A549 (cell line): ENCODE measurements at regions not wholly inside any gene's neighbourhood (a gene's known extent, or its start where the extent isn't known, plus 50 kb on each side); places are given as distances from the start of the nearest gene placed in this dataset.

ENCODE experiments used
- ATAC-seq, 2 experiments: fragments of 200-7000 bp in 1 of 2; fragments of >200 bp in 1 of 2; cut with Nextera tagmentation in 1 of 2; cut with Tn5 transposase in 1 of 2; 3 replicates each; pipeline versions ENCODE4 v1.8.0 to v1.9.1; 2018 to 2020; ENCODE audit warnings: mild to moderate bottlenecking in 1 of 2, moderate library complexity in 1 of 2
- CTCF ChIA-PET: fragments of 300-600 bp; sonication (Branson Sonifier 250); formaldehyde crosslinking; extraction: SDS; loops from one replicate; lab custom pipeline; 2021; ENCODE audit warnings: antibody characterized with exemption, inconsistent platforms; lab: Yijun Ruan, JAX
- POLR2A ChIA-PET: fragments of 350-600 bp; formaldehyde crosslinking; extraction: SDS; loops from one replicate; lab custom pipeline; 2021; ENCODE audit warnings: antibody characterized with exemption, inconsistent platforms; lab: Yijun Ruan, JAX
- DNase-seq, 2 experiments: peaks; one replicate each; pipeline versions ENCODE4 v3.0.0 to v3.0.0-alpha.2; 2011 to 2016; ENCODE audit warnings: low read depth in 1 of 2, low spot score in 1 of 2
- FAIRE-seq: peaks from 2 replicates; lab custom pipeline; 2011; peaks lifted over from hg19 to GRCh38; lab: Jason Lieb, UNC
- H3K27ac ChIP-seq, 2 experiments: fragments of >200 bp; sonication (Bioruptor Twin); formaldehyde crosslinking; 3 replicates each; pipeline ENCODE4 v1.5.1; 2016 to 2017
- H3K4me1 ChIP-seq: fragments of >200 bp; sonication (Bioruptor Twin); formaldehyde crosslinking; 3 replicates; pipeline ENCODE4 v1.6.1; 2016
- H3K4me2 ChIP-seq: fragments of >200 bp; sonication (Bioruptor Twin); formaldehyde crosslinking; 3 replicates; pipeline ENCODE4 v1.6.1; 2016
- H3K4me3 ChIP-seq: fragments of >200 bp; sonication (Bioruptor Twin); formaldehyde crosslinking; 3 replicates; pipeline ENCODE4 v1.5.1; 2016
- H3K9me3 ChIP-seq: fragments of >200 bp; sonication (Bioruptor Twin); formaldehyde crosslinking; 3 replicates; pipeline ENCODE4 v1.6.1; 2016
- CBX2 ChIP-seq: fragments of 200-600 bp; sonication (generic); IDR thresholded peaks from 2 replicates; pipeline ENCODE4 v1.6.1; 2016; ENCODE audit warnings: low read depth, mild to moderate bottlenecking, borderline replicate concordance
- EP300 ChIP-seq, 2 experiments: fragments of >200 bp; sonication (Bioruptor Twin); formaldehyde crosslinking; IDR thresholded peaks; 2 replicates in 1 of 2; 3 replicates in 1 of 2; pipeline ENCODE4 v1.6.1; 2016 to 2017
- GATA3 ChIP-seq: IDR thresholded peaks from 2 replicates; pipeline ENCODE4 v1.6.1; 2012; ENCODE audit warnings: borderline replicate concordance
- HEYL ChIP-seq: fragments of 250-450 bp; sonication (Bioruptor Pico); IDR thresholded peaks from 2 replicates; pipeline ENCODE4 v1.8.0; 2021; ENCODE audit warnings: mild to moderate bottlenecking, moderate library complexity
- JUNB ChIP-seq: fragments of >200 bp; sonication (Bioruptor Twin); formaldehyde crosslinking; IDR thresholded peaks from 2 replicates; pipeline ENCODE4 v1.6.1; 2016
- MAFK ChIP-seq: fragments of 450-650 bp; IDR thresholded peaks from 2 replicates; pipeline ENCODE4 v1.6.1; 2014; ENCODE audit not compliant: partially characterized antibody
- PHF8 ChIP-seq: fragments of 200-600 bp; sonication (generic); IDR thresholded peaks from 2 replicates; pipeline ENCODE4 v1.6.1; 2016; ENCODE audit warnings: low read depth, mild to moderate bottlenecking, antibody characterized with exemption, moderate library complexity, borderline replicate concordance
- POLR2AphosphoS2 ChIP-seq: conservative IDR thresholded peaks from 2 replicates; pipeline ENCODE4 v1.6.1; 2012; ENCODE audit warnings: low read length, improper control_type of control experiment, inconsistent platforms
- RAD21 ChIP-seq, 2 experiments: fragments of >200 bp in 1 of 2; sonication (Bioruptor Twin) in 1 of 2; formaldehyde crosslinking in 1 of 2; IDR thresholded peaks in 1 of 2; conservative IDR thresholded peaks in 1 of 2; 2 replicates in 1 of 2; 3 replicates in 1 of 2; pipeline ENCODE4 v1.6.1; 2012 to 2018; ENCODE audit warnings: inconsistent platforms in 1 of 2
- TP53 ChIP-seq: fragments of 250-450 bp; sonication (Bioruptor Pico); IDR thresholded peaks from 2 replicates; pipeline ENCODE4 v1.5.0; 2021; ENCODE audit warnings: mild to moderate bottlenecking, moderate library complexity
- ZC3H11A ChIP-seq: fragments of 450-650 bp; IDR thresholded peaks from 2 replicates; pipeline ENCODE4 v1.6.1; 2014; ENCODE audit warnings: antibody characterized with exemption, mild to moderate bottlenecking
- WGBS: methylation state at CpG from one replicate; pipeline ENCODE4 v1.1.6; 2017; ENCODE audit errors: missing lambda C conversion rate; 5-methylcytosine and 5-hydroxymethylcytosine counted together
- TF ChIP-seq, protein P1 (sequence below): fragments of 450-650 bp; IDR thresholded peaks from 2 replicates; pipeline ENCODE4 v1.6.1; 2014; ENCODE audit warnings: antibody characterized with exemption
- TF ChIP-seq, protein P2 (sequence below): fragments of 250-450 bp; sonication (Bioruptor Pico); IDR thresholded peaks from 2 replicates; pipeline ENCODE4 v1.5.0; 2020; ENCODE audit warnings: low read depth, mild to moderate bottlenecking, moderate library complexity
- TF ChIP-seq, protein P3 (sequence below): IDR thresholded peaks from 2 replicates; pipeline ENCODE4 v1.6.1; 2012
- TF ChIP-seq, protein P4 (sequence below): fragments of 250-450 bp; sonication (Bioruptor Pico); IDR thresholded peaks from 2 replicates; pipeline ENCODE4 v1.5.0; 2021; ENCODE audit warnings: mild to moderate bottlenecking, moderate library complexity, borderline replicate concordance

DNA sequence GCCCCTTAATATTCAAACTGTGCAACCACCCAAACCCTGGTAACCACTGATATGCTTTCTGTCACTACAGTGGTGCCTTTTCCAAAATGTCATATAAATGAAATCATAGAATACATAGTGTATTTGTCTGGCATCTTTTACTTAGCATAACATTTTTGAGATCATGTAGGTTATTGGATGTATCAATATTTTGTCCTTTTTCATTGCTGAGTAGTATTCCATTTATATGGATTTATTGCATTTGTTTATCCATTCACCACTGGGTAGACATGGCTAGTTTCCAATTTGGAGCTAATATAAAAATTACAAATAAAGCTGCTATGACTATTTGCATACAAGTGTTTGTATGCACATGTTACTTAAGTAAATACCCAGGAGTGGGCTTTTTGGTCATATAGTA, 121.6 kb downstream of the TMEM144 start:
- Histone ChIP-seq H3K27ac (no peak overlapping the region), H3K9me3 (no peaks in the 10 kb centered on the region), H3K4me2 (no peak overlapping the region), H3K4me3 (no peak overlapping the region), H3K4me1 (no peaks in the 10 kb centered on the region)
- no peak for ATAC-seq
- POLR2A ChIA-PET, result no interaction called here
- CTCF ChIA-PET, result no interaction called here
- DNase-seq, result no peak
- no peak for TF ChIP-seq GATA3
- no peak for FAIRE-seq

DNA sequence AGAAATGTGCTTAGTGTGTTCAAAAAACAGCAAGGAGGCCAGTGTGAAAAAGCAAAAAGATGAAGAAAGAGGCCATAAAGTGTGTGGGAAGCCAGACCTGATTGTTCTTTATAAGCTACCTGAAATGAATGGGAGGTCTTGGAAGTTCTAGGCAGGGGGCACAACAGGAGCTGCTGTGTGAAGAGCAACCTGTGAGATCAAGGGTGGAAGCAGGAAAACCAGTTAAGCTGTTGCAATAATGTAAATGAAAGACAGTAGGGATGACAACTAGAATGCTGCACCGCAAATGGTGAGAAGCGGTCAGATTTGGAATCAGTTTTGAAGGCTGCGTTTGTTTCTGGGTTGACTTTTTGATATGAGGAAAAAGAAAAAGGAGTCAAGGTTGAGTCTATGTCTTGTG, 123.5 kb downstream of the TMEM144 start:
- CTCF ChIA-PET, result no interaction called here
- 95% methylated on average over 3 of the region's 3 CpGs for WGBS
- no peak for ATAC-seq

DNA sequence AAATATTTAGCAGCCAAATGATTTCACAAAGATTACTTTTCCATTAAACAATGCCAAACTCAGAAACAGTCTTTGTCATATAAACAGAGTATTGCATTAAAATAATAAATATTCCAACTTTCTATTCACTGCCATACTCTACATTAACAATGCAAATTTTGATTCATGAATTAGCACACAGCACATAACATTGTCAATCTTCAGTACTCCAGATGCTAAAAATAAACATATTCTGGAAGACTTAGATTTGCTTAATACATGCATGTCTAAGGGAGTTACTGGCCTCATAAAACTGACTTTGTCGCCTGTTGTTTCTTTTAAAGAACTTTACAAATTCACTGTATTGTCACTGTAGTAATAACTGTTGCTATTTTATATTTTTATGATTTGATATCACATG, 131.6 kb downstream of the TMEM144 start:
- POLR2A ChIA-PET, result no interaction called here
- ATAC-seq, result no peak

More for the DNA sequence above, 123.5 kb downstream of the TMEM144 start:
- POLR2A ChIA-PET, result no interaction called here
- H3K4me2 ChIP-seq, result no peak overlapping the region
- no peak overlapping the region for H3K27ac ChIP-seq
- TF ChIP-seq TP53 (no peak), CBX2 (no peak), PHF8 (no peak), EP300 (IDR thresholded peaks at IDR 0.05) (no peak), ZC3H11A (no peak), POLR2AphosphoS2 (no peak), RAD21 (conservative IDR thresholded peaks at IDR 0.05 in 1 of 2, IDR thresholded peaks at IDR 0.05 in 1 of 2) (no peak)
- TF ChIP-seq, protein P1, sequence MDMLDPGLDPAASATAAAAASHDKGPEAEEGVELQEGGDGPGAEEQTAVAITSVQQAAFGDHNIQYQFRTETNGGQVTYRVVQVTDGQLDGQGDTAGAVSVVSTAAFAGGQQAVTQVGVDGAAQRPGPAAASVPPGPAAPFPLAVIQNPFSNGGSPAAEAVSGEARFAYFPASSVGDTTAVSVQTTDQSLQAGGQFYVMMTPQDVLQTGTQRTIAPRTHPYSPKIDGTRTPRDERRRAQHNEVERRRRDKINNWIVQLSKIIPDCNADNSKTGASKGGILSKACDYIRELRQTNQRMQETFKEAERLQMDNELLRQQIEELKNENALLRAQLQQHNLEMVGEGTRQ, result no peak
- TF ChIP-seq, protein P2, sequence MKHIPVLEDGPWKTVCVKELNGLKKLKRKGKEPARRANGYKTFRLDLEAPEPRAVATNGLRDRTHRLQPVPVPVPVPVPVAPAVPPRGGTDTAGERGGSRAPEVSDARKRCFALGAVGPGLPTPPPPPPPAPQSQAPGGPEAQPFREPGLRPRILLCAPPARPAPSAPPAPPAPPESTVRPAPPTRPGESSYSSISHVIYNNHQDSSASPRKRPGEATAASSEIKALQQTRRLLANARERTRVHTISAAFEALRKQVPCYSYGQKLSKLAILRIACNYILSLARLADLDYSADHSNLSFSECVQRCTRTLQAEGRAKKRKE, result no peak
- TF ChIP-seq, protein P3, sequence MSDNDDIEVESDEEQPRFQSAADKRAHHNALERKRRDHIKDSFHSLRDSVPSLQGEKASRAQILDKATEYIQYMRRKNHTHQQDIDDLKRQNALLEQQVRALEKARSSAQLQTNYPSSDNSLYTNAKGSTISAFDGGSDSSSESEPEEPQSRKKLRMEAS, result no peak
- TF ChIP-seq, protein P4, sequence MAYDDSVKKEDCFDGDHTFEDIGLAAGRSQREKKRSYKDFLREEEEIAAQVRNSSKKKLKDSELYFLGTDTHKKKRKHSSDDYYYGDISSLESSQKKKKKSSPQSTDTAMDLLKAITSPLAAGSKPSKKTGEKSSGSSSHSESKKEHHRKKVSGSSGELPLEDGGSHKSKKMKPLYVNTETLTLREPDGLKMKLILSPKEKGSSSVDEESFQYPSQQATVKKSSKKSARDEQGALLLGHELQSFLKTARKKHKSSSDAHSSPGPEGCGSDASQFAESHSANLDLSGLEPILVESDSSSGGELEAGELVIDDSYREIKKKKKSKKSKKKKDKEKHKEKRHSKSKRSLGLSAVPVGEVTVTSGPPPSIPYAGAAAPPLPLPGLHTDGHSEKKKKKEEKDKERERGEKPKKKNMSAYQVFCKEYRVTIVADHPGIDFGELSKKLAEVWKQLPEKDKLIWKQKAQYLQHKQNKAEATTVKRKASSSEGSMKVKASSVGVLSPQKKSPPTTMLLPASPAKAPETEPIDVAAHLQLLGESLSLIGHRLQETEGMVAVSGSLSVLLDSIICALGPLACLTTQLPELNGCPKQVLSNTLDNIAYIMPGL, result no peak
- DNase-seq, result no peak
- no peak overlapping the region for H3K4me3 ChIP-seq
- H3K4me1 ChIP-seq, result no peaks in the 10 kb centered on the region
- FAIRE-seq, result no peak
- H3K9me3 ChIP-seq, result no peaks in the 10 kb centered on the region

DNA sequence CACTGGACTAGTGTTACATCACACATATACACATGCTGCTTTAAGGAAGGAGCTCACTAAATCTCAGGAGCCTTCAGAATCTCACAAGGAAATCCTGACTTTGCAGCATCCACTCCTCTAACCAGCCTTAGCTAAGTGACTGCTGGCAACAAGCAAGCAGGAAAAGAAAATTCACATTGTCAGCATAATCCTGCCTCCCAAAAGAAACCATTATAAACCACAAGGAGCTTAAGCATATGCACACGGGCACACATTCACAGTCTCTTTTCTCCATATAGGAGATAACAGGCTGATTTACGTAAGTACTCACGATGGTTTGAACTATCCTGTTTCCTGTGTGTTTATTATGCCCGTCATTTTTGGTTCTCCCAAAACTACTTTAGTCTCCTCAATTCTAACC, 136.3 kb downstream of the TMEM144 start:
- 79% methylated on average over 4 of the region's 4 CpGs for WGBS
- CTCF ChIA-PET, result no interaction called here
- no peaks in the 10 kb centered on the region for H3K4me1 ChIP-seq
- DNase-seq (no peak), FAIRE-seq (no peak)
- H3K4me3 ChIP-seq, result no peak overlapping the region
- H3K4me2 ChIP-seq, result no peak overlapping the region
- TF ChIP-seq MAFK (peak; percentile 77), JUNB (no peak), HEYL (CRISPR knock-in tag) (no peak)
- TF ChIP-seq, all 56 proteins: peak for 1
- no peaks in the 10 kb centered on the region for H3K9me3 ChIP-seq
- POLR2A ChIA-PET, result no interaction called here
- no peak overlapping the region for H3K27ac ChIP-seq
- ATAC-seq, result no peak

More for the DNA sequence above, 131.6 kb downstream of the TMEM144 start:
- no peak overlapping the region for H3K4me3 ChIP-seq
- no peak overlapping the region for H3K27ac ChIP-seq
- WGBS, result 90% methylated on average over 1 of the region's 1 CpG
- H3K4me1 ChIP-seq, result no peaks in the 10 kb centered on the region
- H3K9me3 ChIP-seq, result no peaks in the 10 kb centered on the region
- DNase-seq, result no peak
- FAIRE-seq, result no peak
- no peak overlapping the region for H3K4me2 ChIP-seq
- TF ChIP-seq JUNB, result no peak
- TF ChIP-seq, all 56 proteins: peak for 0
- CTCF ChIA-PET, result no interaction called here
